DND-41 (cell line): ENCODE measurements at regions not wholly inside any gene's neighbourhood (a gene's known extent, or its start where the extent isn't known, plus 50 kb on each side); places are given as distances from the start of the nearest gene placed in this dataset.

ENCODE experiments used
- CTCF ChIP-seq: IDR thresholded peaks from 2 replicates; pipeline ENCODE4 v1.5.1; 2012; ENCODE audit warnings: borderline replicate concordance, low read length, moderate library complexity, mild to moderate bottlenecking; ENCODE audit not compliant: poor library complexity, severe bottlenecking; ENCODE audit errors: extremely low read depth
- EZH2 ChIP-seq: IDR thresholded peaks from 3 replicates; pipeline ENCODE4 v1.6.1; 2012; ENCODE audit warnings: borderline replicate concordance, low read depth, mild to moderate bottlenecking, moderate library complexity, low read length, inconsistent platforms; ENCODE audit not compliant: severe bottlenecking

- TF ChIP-seq CTCF (no peak), EZH2 (no peak)
Observed at GRCh38 chr12:98037401-98038140, 477.8 kb upstream of the TMPO start.
